Parathyroid adenoma (tissue), 2 donors: ENCODE measurements at regions not wholly inside any gene's neighbourhood (a gene's known extent, or its start where the extent isn't known, plus 50 kb on each side); places are given as distances from the start of the nearest gene placed in this dataset.

Experiments used
- H2AFZ ChIP-seq: fragments of 300-600 bp; sonication (generic); one replicate; pipeline ENCODE4 v1.7.0; 2017; ENCODE audit warnings: antibody characterized with exemption, mild to moderate bottlenecking
- H3K27ac ChIP-seq: fragments of 300-600 bp; sonication (generic); one replicate; pipeline ENCODE4 v1.7.0; 2017
- H3K27me3 ChIP-seq: fragments of 300-600 bp; sonication (generic); one replicate; pipeline ENCODE4 v1.7.0; 2017; ENCODE audit warnings: low read length; ENCODE audit not compliant: control insufficient read depth, insufficient read depth
- H3K36me3 ChIP-seq: fragments of 300-600 bp; sonication (generic); one replicate; pipeline ENCODE4 v1.7.0; 2017; ENCODE audit warnings: low read length; ENCODE audit not compliant: control insufficient read depth, insufficient read depth
- H3K4me1 ChIP-seq: fragments of 300-600 bp; sonication (generic); one replicate; pipeline ENCODE4 v1.7.0; 2017; ENCODE audit warnings: control low read depth
- H3K4me2 ChIP-seq: fragments of 300-600 bp; sonication (generic); one replicate; pipeline ENCODE4 v1.7.0; 2017; ENCODE audit warnings: low read length
- H3K4me3 ChIP-seq: fragments of 300-600 bp; sonication (generic); one replicate; pipeline ENCODE4 v1.7.0; 2017; ENCODE audit warnings: low read depth, low read length
- H3K79me2 ChIP-seq: fragments of 300-600 bp; sonication (generic); one replicate; pipeline ENCODE4 v1.7.0; 2017; ENCODE audit warnings: control low read depth
- H3K9ac ChIP-seq: fragments of 300-600 bp; sonication (generic); one replicate; pipeline ENCODE4 v1.7.0; 2017; ENCODE audit warnings: mild to moderate bottlenecking
- H3K9me3 ChIP-seq: fragments of 300-600 bp; sonication (generic); one replicate; pipeline ENCODE4 v1.7.0; 2017; ENCODE audit warnings: low read length; ENCODE audit not compliant: control insufficient read depth
- CTCF ChIP-seq: fragments of 300-600 bp; sonication (generic); IDR thresholded peaks from one replicate; pipeline ENCODE4 v1.7.0; 2017; ENCODE audit warnings: antibody characterized with exemption, mild to moderate bottlenecking
- donor health status: primary hyperparathyroidism.

- H3K9ac ChIP-seq = no peak overlapping the region
- no peaks in the 10 kb centered on the region for H3K4me1 ChIP-seq
- no peak overlapping the region for H3K27ac ChIP-seq
- H3K27me3 ChIP-seq = no peaks in the 10 kb centered on the region
- no peaks in the 10 kb centered on the region for H3K9me3 ChIP-seq
- no peak overlapping the region for H3K4me2 ChIP-seq
- H3K4me3 ChIP-seq = no peak overlapping the region
- TF ChIP-seq CTCF = no peak
- H3K36me3 ChIP-seq = no peaks in the 10 kb centered on the region
- H3K79me2 ChIP-seq = no peaks in the 10 kb centered on the region
- no peak overlapping the region for H2AFZ ChIP-seq
Measured at GRCh38 chr4:164464313-164464712, 289.6 kb upstream of the SMIM31 start.

GRCh38 chr4:164467493-164467892 lies 286.4 kb upstream of the SMIM31 start:
- no peaks in the 10 kb centered on the region for H3K27me3 ChIP-seq
- H3K4me3 ChIP-seq = no peak overlapping the region
- no peaks in the 10 kb centered on the region for H3K79me2 ChIP-seq
- no peak overlapping the region for H2AFZ ChIP-seq
- H3K9me3 ChIP-seq = no peaks in the 10 kb centered on the region
- no peak overlapping the region for H3K4me2 ChIP-seq
- no peaks in the 10 kb centered on the region for H3K4me1 ChIP-seq
- no peak overlapping the region for H3K9ac ChIP-seq
- TF ChIP-seq CTCF = no peak
- no peaks in the 10 kb centered on the region for H3K36me3 ChIP-seq
- H3K27ac ChIP-seq = no peak overlapping the region

GRCh38 chr4:164481306-164482091 lies 272.4 kb upstream of the SMIM31 start:
- no peaks in the 10 kb centered on the region for H3K27me3 ChIP-seq
- no peaks in the 10 kb centered on the region for H3K4me1 ChIP-seq
- no peak overlapping the region for H3K27ac ChIP-seq
- H3K9me3 ChIP-seq = no peaks in the 10 kb centered on the region
- no peak for TF ChIP-seq CTCF
- H3K4me3 ChIP-seq = no peak overlapping the region
- no peak overlapping the region for H3K4me2 ChIP-seq
- no peaks in the 10 kb centered on the region for H3K79me2 ChIP-seq
- no peak overlapping the region for H3K9ac ChIP-seq
- H2AFZ ChIP-seq = no peak overlapping the region
- H3K36me3 ChIP-seq = no peaks in the 10 kb centered on the region

- no peaks in the 10 kb centered on the region for H3K36me3 ChIP-seq
- H3K27me3 ChIP-seq = no peaks in the 10 kb centered on the region
- no peak overlapping the region for H3K4me3 ChIP-seq
- TF ChIP-seq CTCF = no peak
- H3K4me1 ChIP-seq = no peaks in the 10 kb centered on the region
- no peak overlapping the region for H3K27ac ChIP-seq
- no peak overlapping the region for H3K9ac ChIP-seq
- H2AFZ ChIP-seq = no peak overlapping the region
- no peaks in the 10 kb centered on the region for H3K9me3 ChIP-seq
- no peak overlapping the region for H3K4me2 ChIP-seq
- H3K79me2 ChIP-seq = no peaks in the 10 kb centered on the region
Measured at GRCh38 chr4:164482092-164482404, 271.9 kb upstream of the SMIM31 start.

- H3K27me3 ChIP-seq = no peaks in the 10 kb centered on the region
Measured at GRCh38 chr4:164482758-164483157, 271.2 kb upstream of the SMIM31 start.

More at GRCh38 chr4:164482758-164483157, 271.2 kb upstream of the SMIM31 start:
- no peak overlapping the region for H2AFZ ChIP-seq
- no peak overlapping the region for H3K4me3 ChIP-seq
- H3K27ac ChIP-seq = no peak overlapping the region
- H3K9me3 ChIP-seq = no peaks in the 10 kb centered on the region
- H3K36me3 ChIP-seq = no peaks in the 10 kb centered on the region
- TF ChIP-seq CTCF = no peak
- H3K4me2 ChIP-seq = no peak overlapping the region
- H3K4me1 ChIP-seq = no peaks in the 10 kb centered on the region
- no peaks in the 10 kb centered on the region for H3K79me2 ChIP-seq
- no peak overlapping the region for H3K9ac ChIP-seq
